Gastroesophageal sphincter (tissue), 3 donors: ENCODE measurements at regions not wholly inside any gene's neighbourhood (a gene's known extent, or its start where the extent isn't known, plus 50 kb on each side); places are given as distances from the start of the nearest gene placed in this dataset.

Experiments used
- EP300 ChIP-seq: sonication (generic); formaldehyde crosslinking; IDR thresholded peaks from one replicate; pipeline ENCODE4 v1.6.1; 2017; ENCODE audit warnings: antibody characterized with exemption, mild to moderate bottlenecking
- POLR2A ChIP-seq, 2 donors: fragments of 450-650 bp; IDR thresholded peaks; one replicate each; pipeline ENCODE4 v1.6.1; 2017; ENCODE audit warnings: antibody characterized with exemption in 2 of 2, mild to moderate bottlenecking in 2 of 2, moderate library complexity in 1 of 2
- TF ChIP-seq, protein P1 (sequence below), 4 experiments: fragments of 200-600 bp in 2 of 4; fragments of 450-650 bp in 2 of 4; sonication (generic) in 1 of 4; IDR thresholded peaks; one replicate each; pipeline ENCODE4 v1.5.1; 2017 to 2019; ENCODE audit warnings: antibody characterized with exemption in 4 of 4, mild to moderate bottlenecking in 2 of 4, moderate library complexity in 2 of 4

DNA sequence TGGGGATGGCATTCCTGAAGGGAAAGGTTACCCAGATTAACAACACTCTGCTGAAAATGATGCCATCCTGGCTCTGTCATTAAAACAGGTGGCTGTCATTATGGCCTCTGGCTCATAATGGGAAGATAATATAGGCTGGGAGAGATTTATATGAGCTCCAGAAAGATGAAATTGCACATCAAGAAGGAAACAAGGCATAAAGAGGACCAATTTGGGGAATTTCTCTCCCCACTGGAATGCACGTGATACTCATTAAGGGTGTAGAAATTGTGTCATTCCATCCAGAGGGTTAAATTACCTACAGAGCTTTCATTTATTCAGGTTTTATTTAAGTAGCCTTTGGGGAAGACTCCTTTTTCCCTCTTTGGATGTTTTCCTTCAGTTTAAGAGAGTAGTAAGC is 71.6 kb upstream of the CELF2 start:
- TF ChIP-seq, protein P1, sequence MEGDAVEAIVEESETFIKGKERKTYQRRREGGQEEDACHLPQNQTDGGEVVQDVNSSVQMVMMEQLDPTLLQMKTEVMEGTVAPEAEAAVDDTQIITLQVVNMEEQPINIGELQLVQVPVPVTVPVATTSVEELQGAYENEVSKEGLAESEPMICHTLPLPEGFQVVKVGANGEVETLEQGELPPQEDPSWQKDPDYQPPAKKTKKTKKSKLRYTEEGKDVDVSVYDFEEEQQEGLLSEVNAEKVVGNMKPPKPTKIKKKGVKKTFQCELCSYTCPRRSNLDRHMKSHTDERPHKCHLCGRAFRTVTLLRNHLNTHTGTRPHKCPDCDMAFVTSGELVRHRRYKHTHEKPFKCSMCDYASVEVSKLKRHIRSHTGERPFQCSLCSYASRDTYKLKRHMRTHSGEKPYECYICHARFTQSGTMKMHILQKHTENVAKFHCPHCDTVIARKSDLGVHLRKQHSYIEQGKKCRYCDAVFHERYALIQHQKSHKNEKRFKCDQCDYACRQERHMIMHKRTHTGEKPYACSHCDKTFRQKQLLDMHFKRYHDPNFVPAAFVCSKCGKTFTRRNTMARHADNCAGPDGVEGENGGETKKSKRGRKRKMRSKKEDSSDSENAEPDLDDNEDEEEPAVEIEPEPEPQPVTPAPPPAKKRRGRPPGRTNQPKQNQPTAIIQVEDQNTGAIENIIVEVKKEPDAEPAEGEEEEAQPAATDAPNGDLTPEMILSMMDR (IDR thresholded peaks at IDR 0.05): no peak
- no peak for TF ChIP-seq POLR2A (IDR thresholded peaks at IDR 0.05)
- no peak for TF ChIP-seq EP300
